Esophagus squamous epithelium (tissue), 4 donors: ENCODE measurements at regions not wholly inside any gene's neighbourhood (a gene's known extent, or its start where the extent isn't known, plus 50 kb on each side); places are given as distances from the start of the nearest gene placed in this dataset.

Source experiments
- CTCF ChIP-seq, 6 experiments: fragments of 450-650 bp in 4 of 6; fragments of 200-600 bp in 2 of 6; sonication (generic) in 2 of 6; IDR thresholded peaks; one replicate each; pipeline ENCODE4 v1.5.1; 2016 to 2019; ENCODE audit warnings: antibody characterized with exemption in 6 of 6, mild to moderate bottlenecking in 4 of 6, moderate library complexity in 4 of 6
- POLR2A ChIP-seq, 4 donors: fragments of 450-650 bp; IDR thresholded peaks; one replicate each; pipeline ENCODE4 v1.6.1; 2017; ENCODE audit warnings: antibody characterized with exemption in 4 of 4, mild to moderate bottlenecking in 4 of 4, moderate library complexity in 3 of 4

GRCh38 chr2:240277807-240278522, 137.5 kb upstream of the OTOS start:
- TF ChIP-seq CTCF (IDR thresholded peaks at IDR 0.05) (no peak), POLR2A (IDR thresholded peaks at IDR 0.05) (no peak)
